Neural cell (in vitro differentiated cells): ENCODE measurements at regions not wholly inside any gene's neighbourhood (a gene's known extent, or its start where the extent isn't known, plus 50 kb on each side); places are given as distances from the start of the nearest gene placed in this dataset.

ENCODE experiments used
- CTCF ChIP-seq: fragments of 450-650 bp; IDR thresholded peaks from 2 replicates; pipeline ENCODE4 v1.5.1; 2014; ENCODE audit warnings: antibody characterized with exemption, mild to moderate bottlenecking, moderate library complexity; ENCODE audit not compliant: poor library complexity, severe bottlenecking
- EP300 ChIP-seq: fragments of 450-650 bp; conservative IDR thresholded peaks from 2 replicates; pipeline ENCODE4 v1.6.1; 2014; ENCODE audit warnings: antibody characterized with exemption, mild to moderate bottlenecking, moderate library complexity; ENCODE audit not compliant: poor library complexity, severe bottlenecking
- EZH2 ChIP-seq: fragments of 200-600, 300-800 bp; shearing (Covaris generic), sonication (generic); IDR thresholded peaks from 2 replicates; pipeline ENCODE4 v1.6.1; 2014; ENCODE audit warnings: antibody characterized with exemption, low read length, borderline replicate concordance, mild to moderate bottlenecking; ENCODE audit not compliant: insufficient read depth, poor library complexity, severe bottlenecking
- POLR2AphosphoS5 ChIP-seq: IDR thresholded peaks from 2 replicates; pipeline ENCODE4 v1.6.1; 2012
- REST ChIP-seq: IDR thresholded peaks from 2 replicates; pipeline ENCODE4 v1.6.1; 2012; ENCODE audit warnings: borderline replicate concordance
- SMC3 ChIP-seq: fragments of 450-650 bp; conservative IDR thresholded peaks from 2 replicates; pipeline ENCODE4 v1.6.1; 2014; ENCODE audit warnings: antibody characterized with exemption, mild to moderate bottlenecking, moderate library complexity; ENCODE audit not compliant: poor library complexity
- TAF1 ChIP-seq: IDR thresholded peaks from 2 replicates; pipeline ENCODE4 v1.6.1; 2012; ENCODE audit warnings: low read depth

- TF ChIP-seq REST = no peak
- TF ChIP-seq POLR2AphosphoS5 = no peak
- no peak for TF ChIP-seq CTCF
- TF ChIP-seq EP300 = no peak
- TF ChIP-seq EZH2 = no peak
- no peak for TF ChIP-seq SMC3
- no peak for TF ChIP-seq TAF1
Measured at GRCh38 chr3:181952929-181953328, 241.2 kb downstream of the SOX2 start.
